ENCODE measurements at regions not wholly inside any gene's neighbourhood (a gene's known extent, or its start where the extent isn't known, plus 50 kb on each side); places are given as distances from the start of the nearest gene placed in this dataset.

GRCh38 chr9:29701971-29702370, 2128.7 kb upstream of the C9orf72 start:
- TF ChIP-seq, protein P1, sequence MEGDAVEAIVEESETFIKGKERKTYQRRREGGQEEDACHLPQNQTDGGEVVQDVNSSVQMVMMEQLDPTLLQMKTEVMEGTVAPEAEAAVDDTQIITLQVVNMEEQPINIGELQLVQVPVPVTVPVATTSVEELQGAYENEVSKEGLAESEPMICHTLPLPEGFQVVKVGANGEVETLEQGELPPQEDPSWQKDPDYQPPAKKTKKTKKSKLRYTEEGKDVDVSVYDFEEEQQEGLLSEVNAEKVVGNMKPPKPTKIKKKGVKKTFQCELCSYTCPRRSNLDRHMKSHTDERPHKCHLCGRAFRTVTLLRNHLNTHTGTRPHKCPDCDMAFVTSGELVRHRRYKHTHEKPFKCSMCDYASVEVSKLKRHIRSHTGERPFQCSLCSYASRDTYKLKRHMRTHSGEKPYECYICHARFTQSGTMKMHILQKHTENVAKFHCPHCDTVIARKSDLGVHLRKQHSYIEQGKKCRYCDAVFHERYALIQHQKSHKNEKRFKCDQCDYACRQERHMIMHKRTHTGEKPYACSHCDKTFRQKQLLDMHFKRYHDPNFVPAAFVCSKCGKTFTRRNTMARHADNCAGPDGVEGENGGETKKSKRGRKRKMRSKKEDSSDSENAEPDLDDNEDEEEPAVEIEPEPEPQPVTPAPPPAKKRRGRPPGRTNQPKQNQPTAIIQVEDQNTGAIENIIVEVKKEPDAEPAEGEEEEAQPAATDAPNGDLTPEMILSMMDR (conservative IDR thresholded peaks at IDR 0.05; ENCODE audit: control insufficient read depth, insufficient read depth, low read depth, low read length) = no peak
- no peak for DNase-seq (ENCODE audit: low read depth)
- H3K4me3 ChIP-seq (ENCODE audit: control insufficient read depth, low read depth, low read length) = no peak overlapping the region

DNA sequence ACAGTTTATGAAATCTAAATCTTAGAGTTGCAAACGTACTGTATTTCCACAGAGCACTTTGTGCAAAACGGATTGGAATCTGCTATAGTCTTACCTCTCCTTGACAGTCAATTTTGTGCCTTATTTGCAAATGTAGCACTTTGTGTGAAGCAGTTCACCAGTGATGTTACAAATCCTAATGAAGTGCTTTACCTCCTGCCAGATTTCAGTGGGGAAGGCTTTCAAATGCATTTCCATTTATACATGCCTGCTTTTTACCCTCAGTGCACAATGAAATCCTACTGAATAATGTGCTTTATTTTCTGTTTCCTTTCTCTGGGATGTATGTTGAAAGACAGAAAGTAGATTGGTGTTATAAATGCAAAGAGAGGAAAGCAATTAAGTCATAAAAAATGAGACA, 2141.6 kb upstream of the C9orf72 start:
- no peak for DNase-seq (ENCODE audit: low read depth)
- TF ChIP-seq, protein P1 (conservative IDR thresholded peaks at IDR 0.05; ENCODE audit: control insufficient read depth, insufficient read depth, low read depth, low read length) = no peak

DNA sequence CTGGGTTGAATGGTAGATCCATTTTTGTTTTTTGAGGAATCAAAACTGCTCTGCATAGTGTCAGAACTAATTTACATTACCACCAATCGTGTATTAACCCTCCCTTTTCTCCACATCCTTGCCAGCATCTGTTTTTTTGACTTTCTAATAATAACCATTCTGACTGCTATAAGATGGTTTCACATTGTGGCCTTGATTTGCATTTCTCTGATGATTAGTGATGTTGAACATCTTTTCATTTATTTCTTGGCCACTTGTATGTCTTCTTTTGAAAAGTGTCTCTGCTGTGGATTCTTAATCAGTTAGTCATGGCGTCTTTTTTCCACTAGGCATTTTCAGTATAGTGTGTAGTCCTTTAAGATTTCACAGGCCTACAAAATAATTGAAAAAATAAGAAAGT, 2144.3 kb upstream of the C9orf72 start:
- H3K4me3 ChIP-seq (ENCODE audit: control insufficient read depth, low read depth, low read length) = no peak overlapping the region
- DNase-seq (ENCODE audit: low read depth) = no peak
- TF ChIP-seq, protein P1 (conservative IDR thresholded peaks at IDR 0.05; ENCODE audit: control insufficient read depth, insufficient read depth, low read depth, low read length) = no peak

More for the DNA sequence above, 2141.6 kb upstream of the C9orf72 start:
- H3K4me3 ChIP-seq (ENCODE audit: control insufficient read depth, low read depth, low read length) = no peak overlapping the region

- no peak overlapping the region for H3K4me3 ChIP-seq (ENCODE audit: control insufficient read depth, low read depth, low read length)
- TF ChIP-seq, protein P1 (conservative IDR thresholded peaks at IDR 0.05; ENCODE audit: control insufficient read depth, insufficient read depth, low read depth, low read length) = no peak
- DNase-seq (ENCODE audit: low read depth) = no peak
Observed at GRCh38 chr9:29730163-29730562, 2156.9 kb upstream of the C9orf72 start.

DNA sequence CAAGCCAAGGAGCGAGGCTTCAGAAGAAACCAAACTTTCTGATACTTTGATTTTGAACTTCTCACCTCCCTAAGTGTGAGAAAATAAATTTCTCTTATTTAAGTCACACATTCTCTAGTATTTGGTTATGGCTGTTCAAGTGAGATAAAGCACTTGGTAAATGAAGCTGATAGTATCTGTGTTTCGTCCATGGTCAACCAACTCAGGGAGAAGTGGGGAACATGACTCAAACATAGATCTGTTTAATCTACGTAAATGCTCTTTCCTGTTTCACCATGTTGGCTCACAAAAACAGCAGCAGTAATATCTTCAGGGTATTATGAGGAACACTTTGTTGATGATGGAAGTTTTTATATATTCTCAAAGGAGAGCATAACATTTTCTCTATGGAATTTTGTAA, 2167.2 kb upstream of the C9orf72 start:
- H3K4me3 ChIP-seq (ENCODE audit: control insufficient read depth, low read depth, low read length) = no peak overlapping the region
- no peak for DNase-seq (ENCODE audit: low read depth)
- TF ChIP-seq, protein P1 (conservative IDR thresholded peaks at IDR 0.05; ENCODE audit: control insufficient read depth, insufficient read depth, low read depth, low read length) = no peak

- no peak overlapping the region for H3K4me3 ChIP-seq (ENCODE audit: control insufficient read depth, low read depth, low read length)
- DNase-seq (ENCODE audit: low read depth) = no peak
- TF ChIP-seq, protein P1 (conservative IDR thresholded peaks at IDR 0.05; ENCODE audit: control insufficient read depth, insufficient read depth, low read depth, low read length) = no peak
Observed at GRCh38 chr9:29741169-29741568, 2167.9 kb upstream of the C9orf72 start.

GRCh38 chr9:29750062-29750461, 2176.8 kb upstream of the C9orf72 start:
- TF ChIP-seq, protein P1 (conservative IDR thresholded peaks at IDR 0.05; ENCODE audit: control insufficient read depth, insufficient read depth, low read depth, low read length) = no peak
- no peak overlapping the region for H3K4me3 ChIP-seq (ENCODE audit: control insufficient read depth, low read depth, low read length)
- DNase-seq (ENCODE audit: low read depth) = no peak
